ENCODE measurements at regions not wholly inside any gene's neighbourhood (a gene's known extent, or its start where the extent isn't known, plus 50 kb on each side); places are given as distances from the start of the nearest gene placed in this dataset.
"Not testable (repeated sequence)": the region's sequence is repeated elsewhere in the genome, so short reads cannot be mapped to it uniquely, and the experiment has no call there.

DNA sequence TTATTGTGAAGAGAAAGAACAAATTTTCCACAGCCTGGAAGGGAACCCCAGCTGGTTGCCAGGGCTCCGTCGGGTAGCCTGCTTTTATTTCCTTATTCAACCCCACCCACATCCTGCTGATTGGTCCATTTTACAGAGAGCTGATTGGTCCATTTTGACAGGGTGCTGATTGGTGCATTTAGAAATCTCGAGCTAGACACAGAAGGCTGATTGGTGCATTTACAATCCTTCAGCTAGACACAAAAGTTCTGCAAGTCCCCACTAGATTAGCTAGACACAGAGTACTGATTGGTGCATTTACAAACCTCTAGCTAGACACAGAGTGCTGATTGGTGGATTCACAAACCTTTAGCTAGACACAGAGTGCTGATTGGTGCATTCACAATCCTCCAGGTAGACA lies 241.1 kb downstream of the TFEC start:
- DNase-seq, result not testable (repeated sequence)

DNA sequence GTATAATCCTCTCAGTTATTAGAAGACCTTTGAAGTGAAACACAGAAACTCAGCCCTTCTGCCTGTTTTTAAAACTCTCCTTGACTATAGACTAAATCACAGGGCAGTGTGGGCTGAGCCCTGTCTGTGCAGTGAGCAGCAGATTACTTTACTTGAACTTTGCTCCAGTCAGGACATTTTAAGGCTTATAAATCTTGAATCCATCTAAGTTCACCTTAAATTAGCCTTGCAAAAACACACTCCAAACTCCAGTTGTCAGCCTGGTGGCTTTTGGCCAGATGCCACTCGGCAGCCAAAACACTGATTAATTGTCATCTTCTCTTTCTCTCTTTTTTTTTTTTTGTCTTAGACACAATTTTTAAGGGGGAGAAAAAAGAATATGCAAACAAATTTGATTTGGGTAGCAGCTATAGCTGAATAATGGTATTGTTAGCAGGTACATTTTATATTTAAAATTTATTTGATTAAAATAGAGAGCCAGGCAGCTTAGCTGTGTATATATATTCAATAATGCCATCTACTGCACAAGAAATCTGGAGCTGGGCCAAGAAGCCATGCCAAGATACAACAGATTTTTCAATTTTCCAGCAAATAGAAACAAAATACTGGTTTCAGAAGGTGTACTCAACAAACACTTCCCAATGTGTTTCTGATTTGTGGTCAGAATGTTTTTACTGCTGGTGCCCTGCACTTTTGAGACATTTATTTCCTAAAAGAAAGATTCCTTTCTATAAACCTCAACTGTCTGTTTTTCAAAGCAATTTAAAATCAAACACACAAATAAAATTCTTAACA lies 247.7 kb downstream of the TFEC start:
- DNase-seq, result no peak

DNA sequence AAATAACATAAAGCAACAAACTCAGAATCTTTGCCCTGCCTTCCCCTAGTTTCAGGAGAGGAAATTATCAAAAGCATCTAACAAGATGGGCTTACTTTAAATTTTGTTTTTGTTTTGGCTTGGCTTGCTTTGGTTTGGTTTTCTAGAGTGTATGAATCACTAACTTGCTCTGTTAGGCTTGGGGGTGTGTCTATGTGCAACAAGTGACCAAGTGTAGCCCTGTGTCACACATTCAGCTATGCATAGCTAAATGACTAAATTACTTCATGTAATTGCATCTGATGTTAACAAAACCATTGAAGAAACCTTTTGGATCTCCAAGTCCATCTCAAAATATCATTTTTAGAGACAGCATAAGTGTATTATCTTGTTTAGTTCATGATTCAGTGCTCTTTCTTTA lies 251.0 kb downstream of the TFEC start:
- no peak for DNase-seq

DNA sequence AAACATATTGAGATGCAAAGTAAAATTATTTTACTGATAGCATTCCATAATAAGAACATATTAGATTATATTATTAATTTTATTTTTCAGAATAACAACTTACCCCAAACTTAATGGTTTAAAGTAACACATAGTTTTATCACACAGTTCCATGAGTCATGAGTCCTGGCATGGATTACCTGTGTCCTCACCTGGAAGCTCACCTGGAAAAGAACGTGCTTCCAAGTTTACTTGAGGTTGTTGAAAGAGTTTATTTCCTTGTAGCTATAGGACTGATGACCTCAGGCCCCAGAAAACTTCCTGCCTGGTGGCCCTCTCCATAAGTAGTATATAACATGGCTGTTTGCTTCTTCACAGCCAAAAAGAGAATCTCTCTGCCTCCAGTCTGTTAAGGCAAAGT lies 254.6 kb downstream of the TFEC start:
- DNase-seq, result no peak

DNA sequence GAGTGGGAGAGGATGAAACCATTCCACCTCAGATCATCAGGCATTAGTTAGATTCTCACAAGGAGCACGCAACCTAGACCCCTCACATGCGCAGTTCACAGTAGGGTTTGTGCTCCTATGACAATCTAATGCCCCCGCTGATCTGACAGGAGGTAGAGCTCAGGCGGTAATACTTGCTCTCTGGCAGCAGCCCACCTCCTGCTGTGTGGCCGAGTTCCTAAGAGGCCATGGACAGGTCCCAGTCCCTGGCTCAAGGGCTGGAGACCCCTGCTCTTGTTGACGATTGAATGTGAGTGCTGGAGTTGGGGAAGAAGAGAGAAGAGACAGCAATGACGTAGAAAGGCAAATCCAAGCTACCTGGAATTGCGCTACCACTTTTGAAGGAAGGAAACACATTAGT lies 267.2 kb downstream of the TFEC start:
- no peak for DNase-seq

DNA sequence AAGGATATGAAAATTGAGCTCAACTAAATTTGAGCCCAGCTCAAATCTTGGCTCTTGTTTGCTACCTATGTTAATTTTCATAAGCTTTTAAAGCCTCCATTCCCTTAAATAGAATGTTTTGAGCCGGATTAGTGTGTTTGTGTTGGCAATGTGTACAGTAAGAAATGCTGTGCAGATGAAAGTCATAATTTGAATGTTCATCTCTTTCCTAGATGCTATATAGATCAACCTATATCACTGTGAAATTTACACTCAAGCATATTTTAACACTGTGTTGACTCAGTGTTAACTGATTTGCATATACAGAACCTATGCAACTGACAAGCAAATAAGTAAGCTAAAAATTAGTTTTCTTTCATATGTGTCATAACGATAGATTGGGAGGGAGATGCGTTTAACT lies 272.5 kb downstream of the TFEC start:
- DNase-seq, result no peak

DNA sequence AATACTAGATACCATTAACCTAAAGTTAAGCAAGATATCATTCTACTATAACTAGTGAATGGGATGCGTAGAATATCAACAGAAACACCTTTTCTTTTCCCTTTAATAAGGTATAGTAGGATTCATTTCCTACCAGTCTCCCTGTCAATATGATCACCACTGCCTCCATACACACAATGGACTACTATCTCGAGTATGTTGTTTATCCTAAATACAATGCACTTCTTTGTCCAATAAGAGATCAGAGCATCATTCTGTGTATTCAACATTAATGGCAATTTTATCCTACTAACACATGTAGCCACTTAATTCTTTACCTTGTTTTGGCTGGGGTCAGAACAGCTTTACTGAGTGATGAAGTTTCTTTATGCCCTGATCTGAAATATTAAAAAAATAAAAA lies 276.3 kb downstream of the TFEC start:
- DNase-seq, result no peak

DNA sequence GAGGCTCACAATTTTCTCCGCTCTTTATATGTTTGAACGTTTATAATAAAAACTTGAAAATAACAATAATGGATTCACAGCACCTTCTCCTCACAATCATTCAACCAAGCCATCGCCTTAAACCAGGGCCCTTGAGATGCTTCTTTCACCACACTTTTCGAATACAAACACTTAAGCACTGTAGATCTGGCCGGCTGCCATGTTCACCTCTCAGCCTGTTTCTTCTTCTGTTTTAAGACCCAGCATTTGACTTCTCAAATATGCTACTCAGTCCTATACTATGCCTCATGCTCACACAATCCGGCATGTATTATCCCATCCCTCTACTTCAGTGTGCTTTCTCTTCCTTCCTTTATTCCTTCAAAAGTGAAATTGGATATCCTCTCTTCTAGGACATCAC lies 280.6 kb downstream of the TFEC start:
- no peak for DNase-seq

DNA sequence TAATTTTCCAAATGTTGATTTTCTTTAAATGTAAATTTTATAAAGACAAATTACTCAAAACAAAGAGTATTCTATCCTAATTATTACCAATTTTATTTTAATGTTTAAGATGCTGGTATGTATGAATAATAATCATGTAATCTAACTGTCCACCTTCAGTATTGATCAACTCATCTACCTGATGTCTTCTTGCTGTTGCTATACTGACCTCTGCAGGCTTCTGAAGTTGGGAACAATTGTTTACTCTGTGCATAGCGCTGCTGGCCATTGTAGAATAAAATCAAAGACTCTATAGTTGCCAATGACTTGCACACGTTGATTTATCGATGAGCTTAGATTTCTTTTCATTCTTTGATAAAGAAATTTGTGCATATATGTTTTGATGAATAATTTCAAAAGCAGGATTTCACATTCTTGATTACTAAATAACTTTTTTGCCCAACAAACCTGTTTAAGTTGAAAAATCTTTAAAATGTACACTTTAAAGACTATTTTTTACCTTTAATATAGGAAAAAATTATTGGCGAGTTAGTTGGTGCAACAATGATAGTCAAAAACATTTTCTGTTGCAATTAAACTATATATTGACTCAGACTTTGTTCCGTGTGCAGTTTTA lies 282.3 kb downstream of the TFEC start:
- no peak for DNase-seq

DNA sequence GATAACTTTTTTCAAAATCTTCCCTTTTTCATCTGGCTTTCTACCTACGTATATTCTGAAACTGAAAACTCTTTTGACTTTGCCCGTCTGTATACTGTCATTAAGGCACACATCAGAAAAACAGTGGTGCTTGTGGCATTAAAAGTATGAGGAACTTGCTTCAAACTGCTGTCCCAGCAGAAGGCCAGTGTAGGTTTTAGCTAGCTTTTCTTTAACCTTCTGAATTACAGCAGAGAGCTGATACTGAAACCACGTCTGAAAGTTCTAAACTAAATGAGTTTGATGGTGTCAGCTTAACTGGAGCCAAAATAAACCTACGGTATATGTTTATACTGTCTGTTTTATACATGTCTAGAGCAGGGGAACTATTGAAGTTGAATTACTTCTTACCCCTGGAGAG lies 283.4 kb downstream of the TFEC start:
- DNase-seq, result no peak

DNA sequence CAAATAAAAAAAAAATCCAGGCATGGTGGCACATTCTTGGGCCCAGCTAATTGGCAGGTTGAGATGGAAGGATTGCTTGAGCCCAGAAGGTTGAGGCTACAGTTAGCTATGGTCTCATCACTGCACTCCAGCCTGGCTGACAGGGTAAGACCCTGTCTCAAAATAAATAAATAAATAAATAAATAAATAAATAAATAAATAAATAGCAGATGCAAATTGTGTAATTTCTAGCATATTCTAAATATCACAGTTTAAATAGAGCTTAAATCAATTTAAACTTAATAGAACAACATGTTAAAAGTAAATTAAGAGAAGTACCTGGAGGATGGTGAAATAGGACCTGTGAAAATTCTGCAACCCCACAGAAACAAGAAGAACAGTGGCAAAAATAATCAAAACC lies 290.5 kb downstream of the TFEC start:
- DNase-seq, result no peak

DNA sequence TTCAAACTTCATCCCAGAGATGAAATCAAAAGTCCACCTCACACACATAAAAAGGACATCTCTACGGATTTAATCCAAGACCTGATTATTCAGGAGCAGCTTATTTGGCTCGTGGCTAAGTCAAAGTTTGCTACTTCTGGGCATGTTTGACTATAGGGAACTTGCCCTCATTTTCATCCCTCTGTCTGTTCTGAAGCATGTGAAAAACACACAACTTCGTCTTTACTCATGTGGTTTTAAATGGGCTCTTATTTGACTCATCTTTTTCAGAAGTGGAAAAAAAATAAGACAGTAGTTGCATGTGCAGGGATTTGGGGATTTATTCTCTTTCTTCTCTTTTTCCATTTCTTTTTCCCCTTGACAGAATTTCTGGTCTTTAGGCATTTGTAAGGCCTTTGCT lies 295.9 kb downstream of the TFEC start:
- DNase-seq, result no peak

DNA sequence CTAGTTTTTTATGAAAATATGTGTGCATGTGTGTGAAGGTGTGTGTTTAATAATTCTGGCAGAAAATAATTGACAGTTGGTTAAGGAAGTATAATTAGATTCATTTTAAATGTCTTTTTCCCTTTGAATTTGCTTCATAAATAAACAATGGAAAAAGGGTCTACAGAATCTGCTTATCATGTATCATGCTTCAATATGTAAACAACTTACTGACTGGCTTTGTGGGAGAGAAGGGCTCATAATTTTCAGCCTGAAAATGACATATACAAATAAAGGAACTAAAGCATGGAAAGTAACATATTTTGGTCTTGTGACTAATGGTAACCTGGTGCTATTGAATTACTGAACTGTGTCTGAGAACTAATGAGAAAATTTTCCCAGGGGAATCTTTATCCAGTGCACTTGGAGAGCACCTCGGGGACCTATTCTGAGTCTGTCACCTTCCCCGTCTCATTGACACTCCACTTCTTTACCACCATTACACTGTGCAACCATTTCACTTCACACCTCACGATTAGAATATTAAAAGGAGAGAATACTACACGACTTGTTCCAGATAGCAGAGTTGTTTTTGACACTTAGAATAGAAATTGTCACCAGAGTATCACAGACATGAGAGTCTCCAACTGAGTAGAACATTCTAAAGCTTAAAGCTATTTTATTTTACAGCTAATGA lies 298.6 kb downstream of the TFEC start:
- DNase-seq, result no peak

DNA sequence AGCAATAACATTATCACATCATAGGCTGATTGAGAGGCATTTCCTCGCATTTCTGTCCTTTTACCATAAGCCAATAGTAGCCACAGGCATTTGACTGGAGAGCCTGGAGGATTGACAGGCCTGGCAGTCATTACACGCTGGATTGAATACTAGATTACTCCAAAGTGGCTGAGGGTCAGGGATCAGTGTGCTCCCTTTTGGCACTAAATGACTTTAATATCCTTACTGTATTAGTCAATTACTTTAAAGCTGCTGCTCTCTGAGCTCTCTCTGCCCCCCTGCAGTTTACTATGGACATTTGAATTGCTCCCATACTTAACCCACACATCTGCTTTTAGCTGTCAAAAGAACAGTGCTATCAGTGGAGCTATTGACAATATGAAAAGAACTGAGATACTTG lies 302.0 kb downstream of the TFEC start:
- DNase-seq, result no peak

DNA sequence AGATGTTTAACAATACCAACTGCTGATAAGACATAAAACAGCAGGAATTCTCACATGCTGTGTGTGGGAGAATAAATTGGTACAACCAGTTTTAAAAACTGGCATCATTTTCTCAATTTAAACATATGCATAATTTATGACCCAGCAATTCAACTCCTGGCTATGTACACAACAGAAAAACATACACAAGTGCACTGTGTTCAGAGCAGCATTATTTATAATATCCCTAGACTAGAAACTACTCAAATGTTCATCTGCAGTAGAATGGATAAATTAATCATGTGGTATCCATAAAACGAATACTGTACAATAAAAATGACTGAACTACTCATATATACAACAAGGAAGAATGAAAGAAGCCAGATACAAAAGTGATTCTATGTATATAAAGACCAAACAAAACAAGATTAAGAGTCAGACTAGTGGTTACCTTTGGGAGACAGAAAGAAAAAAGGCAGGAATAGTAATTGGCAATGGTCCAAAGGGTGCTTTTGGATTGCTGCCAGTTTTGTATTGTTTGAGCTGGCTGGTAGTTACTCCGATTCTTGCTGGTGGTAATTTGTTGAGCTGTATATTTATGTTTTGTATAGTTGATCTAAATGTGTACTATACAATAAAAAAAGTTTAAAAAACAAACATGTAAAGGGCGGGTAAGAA lies 306.0 kb downstream of the TFEC start:
- DNase-seq, result no peak

DNA sequence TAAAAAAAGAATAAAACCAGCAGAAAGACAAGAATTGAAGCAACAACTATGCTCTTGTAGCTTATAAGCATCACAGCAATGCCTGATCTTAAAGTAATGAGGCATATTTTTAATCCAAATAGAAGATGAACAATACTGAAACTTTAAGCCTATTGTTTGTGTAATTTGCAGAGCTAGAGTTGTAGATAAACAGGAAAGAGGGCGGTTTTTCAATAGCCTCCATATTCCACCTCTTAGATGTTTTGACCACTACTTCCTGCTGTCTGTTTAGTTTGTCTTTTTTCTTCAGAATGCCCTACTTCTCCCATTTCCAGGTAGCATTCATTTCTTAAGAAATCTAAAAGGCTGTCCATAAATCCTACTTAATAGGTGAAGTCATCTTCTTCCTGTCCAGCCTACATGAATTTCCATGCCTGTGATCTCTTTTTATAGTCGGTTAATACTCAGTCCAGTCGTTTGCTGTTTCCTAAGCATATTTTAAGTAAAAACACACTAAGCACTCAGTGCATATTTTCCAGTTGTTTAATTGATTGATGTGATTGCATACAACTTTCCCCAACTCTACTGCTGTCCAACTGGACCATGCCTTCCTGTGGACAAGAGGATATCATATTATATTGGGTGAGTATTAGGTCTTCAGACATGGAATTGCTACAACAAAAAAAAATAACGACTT lies 308.1 kb downstream of the TFEC start:
- no peak for DNase-seq

DNA sequence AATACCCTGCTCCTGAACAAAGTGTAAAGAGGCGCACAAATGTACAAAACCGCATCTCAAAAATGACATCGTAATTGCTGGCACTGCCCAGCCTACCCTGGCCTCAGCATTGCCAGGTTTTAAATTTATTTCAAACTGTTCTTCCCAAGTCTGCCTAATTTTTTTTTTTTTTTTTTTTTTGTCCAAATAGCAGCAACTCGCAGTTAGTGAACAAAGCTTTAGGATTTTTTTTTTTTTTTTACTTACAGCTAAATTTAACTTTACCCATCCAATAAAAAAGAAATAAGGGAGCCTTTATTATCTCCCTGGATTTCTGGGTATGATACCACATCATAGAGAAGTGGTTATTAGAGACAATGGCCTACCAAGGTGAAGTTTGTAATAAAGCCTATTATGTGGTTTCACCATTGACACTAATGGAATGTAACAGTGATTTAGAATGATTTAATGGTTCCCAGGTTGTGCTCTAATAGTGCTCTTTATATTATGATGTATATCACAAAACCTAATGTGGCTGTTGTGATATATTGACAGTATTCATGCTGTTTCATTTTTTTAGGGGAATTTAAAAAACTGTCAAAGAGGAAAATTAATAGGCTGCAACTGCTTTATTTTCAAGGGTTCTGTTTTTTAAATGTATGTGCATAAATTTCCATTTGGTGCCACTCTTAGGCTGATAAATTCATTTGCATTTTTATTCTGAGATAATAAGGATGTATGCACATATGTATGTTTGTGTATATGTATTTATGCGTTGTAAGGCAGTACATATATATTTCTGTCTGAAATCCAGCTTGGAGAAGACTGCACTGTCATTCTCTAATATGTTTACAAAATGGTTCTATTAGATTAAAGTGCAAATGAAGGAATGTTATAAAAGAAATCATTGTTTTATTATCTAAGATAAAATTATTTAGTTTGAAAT lies 309.0 kb downstream of the TFEC start:
- DNase-seq, result no peak

DNA sequence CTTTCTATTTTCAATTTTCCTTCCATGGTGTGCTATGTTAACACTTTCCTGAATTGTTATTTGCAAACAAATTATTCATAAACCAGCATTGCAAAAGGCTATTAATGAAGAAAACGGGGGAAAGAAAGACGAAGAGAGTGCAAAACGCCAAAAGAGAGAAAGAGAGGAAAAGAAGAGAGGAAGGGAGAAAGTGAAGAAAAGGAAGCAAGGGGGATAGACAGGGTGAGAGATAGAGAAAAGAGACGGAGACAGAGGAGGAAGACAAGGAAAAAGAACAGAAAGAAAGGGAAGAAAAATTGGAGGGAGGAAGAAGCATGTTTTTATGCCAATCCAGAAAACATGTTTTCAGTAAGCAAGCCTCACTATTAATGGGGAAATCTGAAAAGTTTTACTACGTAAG lies 310.6 kb downstream of the TFEC start:
- DNase-seq, result no peak

DNA sequence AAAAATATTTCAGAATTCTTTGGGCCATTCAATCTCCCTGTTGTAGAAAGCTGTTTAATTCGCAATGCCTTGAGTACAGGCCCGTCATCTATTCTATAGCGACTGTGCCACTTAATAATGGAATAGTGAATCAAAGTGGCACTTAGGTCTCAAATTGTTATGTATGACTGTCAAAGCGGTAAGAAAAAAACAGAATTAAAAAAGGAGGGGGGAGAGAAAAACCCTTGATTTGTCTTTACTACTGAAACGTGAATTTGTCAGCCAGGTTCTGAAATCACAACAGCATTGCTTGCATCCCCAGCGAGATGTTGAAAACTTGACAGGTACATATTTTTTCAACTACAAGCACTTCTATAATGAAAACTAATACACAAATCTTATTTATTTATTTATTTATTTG lies 320.9 kb downstream of the TFEC start:
- DNase-seq, result no peak

DNA sequence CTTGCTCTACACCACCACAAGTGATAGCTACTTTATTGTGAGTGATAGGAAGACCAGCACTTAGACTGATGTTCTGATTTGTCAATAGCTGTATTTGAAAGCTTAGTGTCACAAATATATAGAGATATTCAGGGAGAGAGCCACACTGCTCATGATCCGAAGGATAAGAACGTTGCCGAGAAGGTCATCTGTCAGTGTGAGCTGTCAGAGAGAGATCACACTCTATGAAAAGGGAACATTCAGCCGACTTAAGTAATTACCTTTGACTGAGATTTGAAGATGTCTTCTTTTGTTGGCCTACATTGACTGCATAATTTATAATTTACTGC lies 322.6 kb downstream of the TFEC start:
- no peak for DNase-seq

DNA sequence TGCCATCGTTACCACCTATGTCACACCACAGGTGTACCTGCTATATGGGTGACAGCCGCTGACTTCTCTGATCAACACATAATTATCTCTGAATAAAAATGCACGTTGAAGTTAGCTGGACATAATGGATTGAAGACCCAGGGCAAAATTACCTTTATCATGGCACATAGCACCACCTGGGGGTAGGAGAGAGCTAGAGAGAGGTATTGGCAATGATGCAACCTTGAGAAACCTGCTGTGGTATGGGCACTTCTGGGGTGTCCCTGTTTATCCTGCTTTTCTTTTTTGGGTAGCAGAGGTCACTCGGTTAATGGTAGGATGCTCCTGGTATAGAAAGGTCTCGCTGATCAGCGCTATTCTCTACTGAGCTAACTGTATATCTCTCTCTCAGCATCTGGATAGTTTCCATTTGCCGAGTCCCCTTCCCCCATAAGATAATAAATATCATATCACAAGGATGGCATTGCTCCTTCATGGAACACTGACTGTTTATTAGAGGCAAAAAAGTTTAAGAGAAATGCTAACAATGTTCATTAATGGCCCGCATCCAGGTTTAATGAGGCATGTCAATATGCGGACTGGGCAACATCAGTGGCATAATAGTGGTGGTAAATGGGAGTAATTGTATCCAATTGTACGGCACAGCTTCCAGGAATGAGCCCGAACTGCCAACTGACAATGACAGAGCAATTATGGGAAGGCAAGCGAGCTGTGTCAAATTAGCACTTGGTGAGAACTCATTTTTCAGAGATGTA lies 323.1 kb downstream of the TFEC start:
- no peak for DNase-seq
